Immature natural killer cell (primary cell): ENCODE measurements at regions not wholly inside any gene's neighbourhood (a gene's known extent, or its start where the extent isn't known, plus 50 kb on each side); places are given as distances from the start of the nearest gene placed in this dataset.
"Not testable (repeated sequence)": the region's sequence is repeated elsewhere in the genome, so short reads cannot be mapped to it uniquely, and the experiment has no call there.

Source experiments
- DNase-seq, 3 donors: peaks; one replicate each; pipeline ENCODE4 v3.0.0; 2022; ENCODE audit warnings: mixed read lengths in 1 of 3
- H3K27ac Mint-ChIP-seq, 6 donors: one replicate each; pipeline ENCODE4 v1.8.0; 2020; ENCODE audit warnings: mixed read lengths in 6 of 6, mild to moderate bottlenecking in 5 of 6, inconsistent platforms in 4 of 6, moderate library complexity in 3 of 6
- H3K27me3 Mint-ChIP-seq, 3 donors: one replicate each; pipeline ENCODE4 v1.8.0; 2020 to 2021; ENCODE audit warnings: low read depth in 3 of 3, mild to moderate bottlenecking in 3 of 3, mixed read lengths in 3 of 3, moderate library complexity in 3 of 3, inconsistent platforms in 1 of 3
- H3K36me3 Mint-ChIP-seq, 3 donors: one replicate each; pipeline ENCODE4 v1.8.0; 2020; ENCODE audit warnings: mixed read lengths in 3 of 3, inconsistent platforms in 2 of 3, mild to moderate bottlenecking in 2 of 3
- H3K4me1 Mint-ChIP-seq, 2 donors: one replicate each; pipeline ENCODE4 v1.8.0; 2020; ENCODE audit warnings: inconsistent platforms in 2 of 2, mild to moderate bottlenecking in 2 of 2, mixed read lengths in 2 of 2, moderate library complexity in 1 of 2
- H3K4me3 Mint-ChIP-seq, 5 donors: one replicate each; pipeline ENCODE4 v1.8.0; 2020; ENCODE audit warnings: mild to moderate bottlenecking in 5 of 5, mixed read lengths in 5 of 5, inconsistent platforms in 3 of 5, moderate library complexity in 3 of 5
- H3K9me3 Mint-ChIP-seq, 6 donors: one replicate each; pipeline ENCODE4 v1.8.0; 2020; ENCODE audit warnings: mild to moderate bottlenecking in 6 of 6, mixed read lengths in 6 of 6, inconsistent platforms in 4 of 6, moderate library complexity in 3 of 6

- no peaks in the 10 kb centered on the region for H3K36me3 Mint-ChIP-seq
- H3K9me3 Mint-ChIP-seq: peaks cover 0 to 4% (median 0%) of the 10 kb centered on the region in 6 donors
- no peak for DNase-seq
- H3K27me3 Mint-ChIP-seq: peaks cover 0 to 1% (median 0%) of the 10 kb centered on the region in 3 donors
- H3K4me1 Mint-ChIP-seq: no peaks in the 10 kb centered on the region
- H3K27ac Mint-ChIP-seq: no peak overlapping the region
- no peak overlapping the region for H3K4me3 Mint-ChIP-seq
These were observed 58.1 kb upstream of the P3H2 start for GRCh38 chr3:190178779-190179178.

- not testable (repeated sequence) for H3K36me3 Mint-ChIP-seq, H3K27me3 Mint-ChIP-seq, H3K27ac Mint-ChIP-seq, H3K9me3 Mint-ChIP-seq, DNase-seq, H3K4me3 Mint-ChIP-seq, H3K4me1 Mint-ChIP-seq
These were observed 56.3 kb upstream of the P3H2 start for GRCh38 chr3:190176933-190177525.

GRCh38 chr3:190176106-190176505 is 55.4 kb upstream of the P3H2 start:
- not testable (repeated sequence) for DNase-seq, H3K4me1 Mint-ChIP-seq, H3K9me3 Mint-ChIP-seq, H3K27ac Mint-ChIP-seq, H3K36me3 Mint-ChIP-seq, H3K27me3 Mint-ChIP-seq, H3K4me3 Mint-ChIP-seq

GRCh38 chr3:190175490-190175889 is 54.8 kb upstream of the P3H2 start:
- H3K9me3 Mint-ChIP-seq: peaks cover 0 to 4% (median 0%) of the 10 kb centered on the region in 6 donors
- no peak for DNase-seq
- no peaks in the 10 kb centered on the region for H3K4me1 Mint-ChIP-seq
- H3K36me3 Mint-ChIP-seq: no peaks in the 10 kb centered on the region
- no peak overlapping the region for H3K4me3 Mint-ChIP-seq
- H3K27ac Mint-ChIP-seq: no peak overlapping the region
- H3K27me3 Mint-ChIP-seq: peaks cover 0 to 1% (median 0%) of the 10 kb centered on the region in 3 donors

GRCh38 chr3:190174471-190174870 is 53.8 kb upstream of the P3H2 start:
- Mint-ChIP-seq H3K36me3 (no peaks in the 10 kb centered on the region), H3K4me3 (no peak overlapping the region), H3K27ac (no peak overlapping the region), H3K4me1 (peaks cover 4 to 7% of the 10 kb centered on the region in 2 donors), H3K27me3 (peaks cover 0 to 1% (median 0%) of the 10 kb centered on the region in 3 donors), H3K9me3 (peaks cover 0 to 4% (median 0%) of the 10 kb centered on the region in 6 donors)
- DNase-seq: no peak

- Mint-ChIP-seq H3K27ac (no peak overlapping the region), H3K27me3 (peaks cover 0 to 1% (median 0%) of the 10 kb centered on the region in 3 donors), H3K4me3 (no peak overlapping the region), H3K36me3 (no peaks in the 10 kb centered on the region), H3K9me3 (peaks cover 0 to 4% (median 0%) of the 10 kb centered on the region in 6 donors), H3K4me1 (peaks cover 4 to 10% of the 10 kb centered on the region in 2 donors)
- no peak for DNase-seq
These were observed 52.7 kb upstream of the P3H2 start for GRCh38 chr3:190173426-190173825.

GRCh38 chr3:190172751-190173150 is 52.1 kb upstream of the P3H2 start:
- peaks cover 0 to 1% (median 0%) of the 10 kb centered on the region in 3 donors for H3K27me3 Mint-ChIP-seq
- no peaks in the 10 kb centered on the region for H3K36me3 Mint-ChIP-seq
- peaks cover 0 to 4% (median 0%) of the 10 kb centered on the region in 6 donors for H3K9me3 Mint-ChIP-seq
- no peak overlapping the region for H3K4me3 Mint-ChIP-seq
- peaks cover 4 to 10% of the 10 kb centered on the region in 2 donors for H3K4me1 Mint-ChIP-seq
- H3K27ac Mint-ChIP-seq: no peak overlapping the region
- no peak for DNase-seq
